ENCODE measurements at regions not wholly inside any gene's neighbourhood (a gene's known extent, or its start where the extent isn't known, plus 50 kb on each side); places are given as distances from the start of the nearest gene placed in this dataset.

DNA sequence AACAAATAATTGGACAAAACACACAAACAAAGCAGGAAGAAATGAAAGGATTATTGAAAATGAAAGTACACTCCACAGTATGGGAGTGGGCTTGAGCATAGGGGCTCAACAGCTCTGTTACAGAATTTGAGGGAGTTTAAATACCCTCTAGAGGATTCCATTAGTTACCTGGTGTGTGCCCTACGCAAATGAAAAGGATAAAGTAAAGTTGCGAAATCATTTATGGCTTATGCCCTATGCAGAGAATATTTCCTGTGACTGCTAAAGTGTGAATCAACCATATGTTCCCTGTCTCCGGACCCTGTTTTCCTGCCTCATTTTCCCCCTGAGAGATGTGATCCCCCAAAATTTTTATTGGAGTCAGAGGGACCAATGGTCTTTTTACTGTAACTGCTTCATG, 634.6 kb upstream of the CNTNAP2 start:
- 60 to 93% (median 75%) methylated on average over 3 of the region's 3 CpGs for WGBS, 5 donors
- H3K27ac ChIP-seq: no peak overlapping the region
- intact Hi-C loops (cut with DNase I; ENCODE audit: low total_unique reads): no loop called here
- H3K4me1 ChIP-seq: no peaks in the 10 kb centered on the region
- H3K27me3 ChIP-seq (replicated peaks in 1 of 7): no peaks in the 10 kb centered on the region
- DNase-seq: no peak
- no peak overlapping the region for H3K4me3 ChIP-seq
- H3K9me3 ChIP-seq: peaks cover 0 to 19% (median 0%) of the 10 kb centered on the region in 8 donors
- no peaks in the 10 kb centered on the region for H3K36me3 ChIP-seq
- TF ChIP-seq POLR2AphosphoS5 (IDR thresholded peaks at IDR 0.05) (no peak), POLR2A (IDR thresholded peaks at IDR 0.05) (no peak)
- TF ChIP-seq, protein P1, sequence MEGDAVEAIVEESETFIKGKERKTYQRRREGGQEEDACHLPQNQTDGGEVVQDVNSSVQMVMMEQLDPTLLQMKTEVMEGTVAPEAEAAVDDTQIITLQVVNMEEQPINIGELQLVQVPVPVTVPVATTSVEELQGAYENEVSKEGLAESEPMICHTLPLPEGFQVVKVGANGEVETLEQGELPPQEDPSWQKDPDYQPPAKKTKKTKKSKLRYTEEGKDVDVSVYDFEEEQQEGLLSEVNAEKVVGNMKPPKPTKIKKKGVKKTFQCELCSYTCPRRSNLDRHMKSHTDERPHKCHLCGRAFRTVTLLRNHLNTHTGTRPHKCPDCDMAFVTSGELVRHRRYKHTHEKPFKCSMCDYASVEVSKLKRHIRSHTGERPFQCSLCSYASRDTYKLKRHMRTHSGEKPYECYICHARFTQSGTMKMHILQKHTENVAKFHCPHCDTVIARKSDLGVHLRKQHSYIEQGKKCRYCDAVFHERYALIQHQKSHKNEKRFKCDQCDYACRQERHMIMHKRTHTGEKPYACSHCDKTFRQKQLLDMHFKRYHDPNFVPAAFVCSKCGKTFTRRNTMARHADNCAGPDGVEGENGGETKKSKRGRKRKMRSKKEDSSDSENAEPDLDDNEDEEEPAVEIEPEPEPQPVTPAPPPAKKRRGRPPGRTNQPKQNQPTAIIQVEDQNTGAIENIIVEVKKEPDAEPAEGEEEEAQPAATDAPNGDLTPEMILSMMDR (IDR thresholded peaks at IDR 0.05 in 8 of 11, conservative IDR thresholded peaks at IDR 0.05 in 3 of 11): no peak

DNA sequence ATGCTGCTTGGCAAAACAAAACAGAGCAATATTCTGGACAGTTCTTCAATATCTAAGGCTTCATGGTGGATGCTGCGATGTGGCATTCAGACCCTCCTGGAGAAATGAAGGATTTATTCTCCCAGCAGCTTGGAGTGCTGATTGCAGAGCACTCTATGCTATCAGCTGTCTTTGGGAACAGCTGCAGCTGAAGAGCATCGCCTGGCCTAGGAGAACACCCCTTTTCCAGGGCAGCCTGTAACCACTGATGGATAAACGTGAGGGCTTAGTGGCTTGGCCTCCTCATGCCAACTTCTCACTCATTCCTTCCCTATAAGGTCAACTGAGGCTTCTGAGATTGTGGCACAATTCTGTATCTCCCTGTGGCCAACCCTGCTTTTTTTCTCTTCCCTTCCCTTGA, 638.1 kb upstream of the CNTNAP2 start:
- Histone ChIP-seq H3K9me3 (peaks cover 0 to 8% (median 0%) of the 10 kb centered on the region in 8 donors), H3K4me3 (no peak overlapping the region), H3K36me3 (no peaks in the 10 kb centered on the region), H3K27me3 (replicated peaks in 1 of 7) (no peaks in the 10 kb centered on the region), H3K27ac (no peak overlapping the region), H3K4me1 (no peaks in the 10 kb centered on the region)
- 61 to 84% (median 77%) methylated on average over 3 of the region's 3 CpGs for WGBS, 5 donors
- no peak for TF ChIP-seq POLR2AphosphoS5 (IDR thresholded peaks at IDR 0.05)
- TF ChIP-seq, protein P1 (IDR thresholded peaks at IDR 0.05 in 8 of 11, conservative IDR thresholded peaks at IDR 0.05 in 3 of 11): no peak
- no peak for TF ChIP-seq POLR2A (IDR thresholded peaks at IDR 0.05)
- intact Hi-C loops (cut with DNase I; ENCODE audit: low total_unique reads): no loop called here
- no peak for DNase-seq

DNA sequence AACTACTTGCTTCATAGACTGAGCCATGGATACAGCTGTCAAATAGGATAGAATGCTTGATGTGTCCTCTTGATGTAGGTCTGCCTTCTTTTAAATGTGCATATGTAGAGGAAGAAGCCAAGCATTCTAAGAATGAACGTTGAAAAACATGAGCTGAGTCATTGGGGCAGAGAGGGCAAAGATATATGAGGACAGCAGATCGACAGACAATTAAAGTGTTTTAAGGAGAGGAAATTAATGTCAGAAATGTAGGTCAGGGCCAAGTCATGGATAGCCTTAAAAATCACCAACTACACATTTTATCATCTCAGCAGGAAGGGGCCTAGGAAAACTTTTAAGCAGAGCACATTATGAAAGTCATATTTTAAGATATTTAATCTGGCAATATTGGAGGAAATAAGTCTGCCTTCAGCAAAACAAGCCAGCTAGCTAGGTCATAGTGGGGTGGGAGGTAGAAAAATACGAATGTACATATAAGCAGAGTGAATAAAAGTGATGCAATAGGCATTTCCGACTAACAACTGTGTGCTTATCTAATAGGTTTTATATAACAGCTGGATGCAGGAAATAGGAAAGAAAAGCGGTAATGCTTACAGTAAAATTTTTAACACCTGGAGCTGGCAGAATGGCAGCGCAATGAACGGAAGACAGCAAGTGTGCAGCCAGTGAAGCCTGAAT, 638.3 kb upstream of the TPK1 start:
- Histone ChIP-seq H3K36me3 (no peaks in the 10 kb centered on the region), H3K4me3 (no peak overlapping the region), H3K4me1 (no peaks in the 10 kb centered on the region), H3K9me3 (peaks cover 0 to 6% (median 2%) of the 10 kb centered on the region in 8 donors), H3K27ac (no peak overlapping the region), H3K27me3 (replicated peaks in 1 of 7) (no peaks in the 10 kb centered on the region)
- no peak for DNase-seq
- 50 to 63% (median 60%) methylated on average over 7 of the region's 7 CpGs for WGBS, 5 donors
- intact Hi-C loops (cut with DNase I; ENCODE audit: low total_unique reads): no loop called here
- no peak for TF ChIP-seq POLR2AphosphoS5 (IDR thresholded peaks at IDR 0.05)
- TF ChIP-seq POLR2A (IDR thresholded peaks at IDR 0.05): no peak
- TF ChIP-seq, protein P1 (IDR thresholded peaks at IDR 0.05 in 8 of 11, conservative IDR thresholded peaks at IDR 0.05 in 3 of 11): no peak

DNA sequence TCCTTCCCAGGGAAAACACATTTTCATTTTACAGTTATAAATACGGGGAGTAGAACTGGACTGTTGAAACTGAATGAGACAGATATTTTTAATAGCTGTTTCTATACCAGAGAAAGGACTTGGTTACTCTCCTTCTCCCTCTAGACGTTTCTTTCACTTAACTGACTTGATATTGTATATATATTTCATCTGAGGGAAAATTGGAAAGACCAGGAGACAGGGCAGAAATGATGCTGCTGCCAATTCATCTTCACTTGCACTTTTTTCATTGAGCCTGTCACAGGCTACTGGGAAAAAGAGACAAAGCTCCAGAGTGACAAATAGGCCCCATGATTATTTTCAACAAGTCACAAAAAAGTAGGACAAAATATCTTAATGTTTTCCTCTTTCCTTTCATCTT, 636.0 kb upstream of the TPK1 start:
- TF ChIP-seq POLR2A (IDR thresholded peaks at IDR 0.05) (no peak), POLR2AphosphoS5 (IDR thresholded peaks at IDR 0.05) (no peak)
- TF ChIP-seq, protein P1 (IDR thresholded peaks at IDR 0.05 in 8 of 11, conservative IDR thresholded peaks at IDR 0.05 in 3 of 11): no peak
- no peak overlapping the region for H3K27ac ChIP-seq
- no peak for DNase-seq
- H3K4me3 ChIP-seq: no peak overlapping the region
- no peaks in the 10 kb centered on the region for H3K4me1 ChIP-seq
- H3K9me3 ChIP-seq: peaks cover 0 to 11% (median 7%) of the 10 kb centered on the region in 8 donors
- no peaks in the 10 kb centered on the region for H3K27me3 ChIP-seq (replicated peaks in 1 of 7)
- WGBS, 5 donors: 38 to 52% (median 45%) methylated on average over 2 of the region's 2 CpGs
- H3K36me3 ChIP-seq: no peaks in the 10 kb centered on the region
- intact Hi-C loops (cut with DNase I; ENCODE audit: low total_unique reads): no loop called here
